Astrocyte of the cerebellum (primary cell): ENCODE measurements at regions not wholly inside any gene's neighbourhood (a gene's known extent, or its start where the extent isn't known, plus 50 kb on each side); places are given as distances from the start of the nearest gene placed in this dataset.

ENCODE experiments used
- DNase-seq: peaks from one replicate; pipeline ENCODE4 v3.0.0-alpha.2; 2011; ENCODE audit warnings: low read depth
- H3K4me3 ChIP-seq: 2 replicates; pipeline ENCODE4 v1.5.1; 2011; ENCODE audit warnings: mild to moderate bottlenecking, low read depth, low read length, moderate library complexity
- in situ Hi-C: cut with HindIII; loops from 2 replicates; pipeline ENCODE4 v1.10.0; 2017; ENCODE audit warnings: low sequenced_read_pairs
- TF ChIP-seq, protein P1 (sequence below): IDR thresholded peaks from 2 replicates; pipeline ENCODE4 v1.5.1; 2012; ENCODE audit warnings: low read length, low read depth, moderate library complexity, mild to moderate bottlenecking; ENCODE audit errors: missing control alignments

DNA sequence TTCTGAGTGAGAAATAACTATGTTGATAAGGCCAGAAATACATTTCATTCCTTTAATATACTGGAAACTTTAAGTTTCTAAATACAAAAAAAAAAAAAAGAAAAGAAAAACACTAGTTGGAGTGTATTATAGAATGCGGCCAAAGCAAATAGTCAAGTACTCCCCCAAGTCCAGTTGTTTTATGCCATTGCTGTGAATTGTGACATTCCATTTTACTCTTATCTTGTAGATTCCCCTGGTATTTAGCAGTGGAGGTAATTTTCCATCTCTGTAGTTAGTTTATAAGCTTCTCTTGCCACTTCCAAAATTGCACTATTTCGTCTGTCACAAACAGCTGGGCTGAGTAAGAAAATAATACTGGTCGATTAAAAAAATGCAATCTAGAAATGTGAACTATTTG, 426.0 kb downstream of the PCDH18 start:
- DNase-seq: no peak
- in situ Hi-C loops: no loop called here
- no peak overlapping the region for H3K4me3 ChIP-seq
- TF ChIP-seq, protein P1, sequence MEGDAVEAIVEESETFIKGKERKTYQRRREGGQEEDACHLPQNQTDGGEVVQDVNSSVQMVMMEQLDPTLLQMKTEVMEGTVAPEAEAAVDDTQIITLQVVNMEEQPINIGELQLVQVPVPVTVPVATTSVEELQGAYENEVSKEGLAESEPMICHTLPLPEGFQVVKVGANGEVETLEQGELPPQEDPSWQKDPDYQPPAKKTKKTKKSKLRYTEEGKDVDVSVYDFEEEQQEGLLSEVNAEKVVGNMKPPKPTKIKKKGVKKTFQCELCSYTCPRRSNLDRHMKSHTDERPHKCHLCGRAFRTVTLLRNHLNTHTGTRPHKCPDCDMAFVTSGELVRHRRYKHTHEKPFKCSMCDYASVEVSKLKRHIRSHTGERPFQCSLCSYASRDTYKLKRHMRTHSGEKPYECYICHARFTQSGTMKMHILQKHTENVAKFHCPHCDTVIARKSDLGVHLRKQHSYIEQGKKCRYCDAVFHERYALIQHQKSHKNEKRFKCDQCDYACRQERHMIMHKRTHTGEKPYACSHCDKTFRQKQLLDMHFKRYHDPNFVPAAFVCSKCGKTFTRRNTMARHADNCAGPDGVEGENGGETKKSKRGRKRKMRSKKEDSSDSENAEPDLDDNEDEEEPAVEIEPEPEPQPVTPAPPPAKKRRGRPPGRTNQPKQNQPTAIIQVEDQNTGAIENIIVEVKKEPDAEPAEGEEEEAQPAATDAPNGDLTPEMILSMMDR: no peak

DNA sequence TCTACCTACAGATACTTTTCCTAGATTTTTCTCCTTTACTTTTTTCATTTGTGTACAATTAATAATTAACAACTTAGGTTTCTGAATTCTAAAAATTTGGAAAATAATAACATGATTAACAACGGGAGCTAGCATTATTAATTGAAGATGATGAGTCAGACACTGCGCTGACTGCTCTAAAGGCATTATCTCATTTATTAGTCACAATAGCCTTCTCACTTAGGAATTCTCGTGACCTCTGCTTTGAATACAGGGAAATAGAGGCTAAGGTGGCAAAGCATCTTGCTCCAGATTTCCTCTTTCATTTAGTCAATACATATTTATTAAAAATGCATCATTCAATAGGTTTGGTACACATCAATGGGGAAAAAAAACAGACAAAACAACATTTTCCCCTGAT, 441.3 kb downstream of the PCDH18 start:
- no peak overlapping the region for H3K4me3 ChIP-seq
- DNase-seq: no peak
- in situ Hi-C loops: no loop called here
- TF ChIP-seq, protein P1: no peak

DNA sequence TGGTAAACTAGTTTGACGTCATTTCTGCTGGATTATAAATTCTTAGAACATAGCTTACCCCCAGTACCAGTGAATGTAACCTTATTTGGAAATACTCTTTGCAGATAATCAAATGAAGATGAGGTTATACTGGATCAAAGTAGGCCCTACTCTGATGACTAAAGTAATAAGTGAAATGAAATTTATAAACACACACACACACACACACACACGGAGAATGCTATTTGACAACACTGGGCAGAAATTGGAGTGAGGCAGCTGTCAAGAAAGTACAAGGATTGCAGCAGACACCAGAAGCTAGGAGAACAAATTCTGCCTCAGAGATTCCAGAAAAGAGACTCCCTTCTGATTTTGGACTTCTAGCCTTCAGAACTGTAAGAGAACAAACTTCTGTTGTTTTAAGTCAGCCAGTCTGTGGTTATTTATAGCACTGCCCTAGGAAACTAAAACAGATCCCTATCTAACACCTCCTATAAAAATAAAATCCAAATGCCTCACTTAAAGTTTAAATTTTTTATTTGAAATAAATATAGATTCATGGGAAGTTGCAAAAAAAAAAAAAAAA, 448.6 kb downstream of the PCDH18 start:
- TF ChIP-seq, protein P1: no peak
- DNase-seq: no peak
- H3K4me3 ChIP-seq: no peak overlapping the region
- in situ Hi-C loops: no loop called here

DNA sequence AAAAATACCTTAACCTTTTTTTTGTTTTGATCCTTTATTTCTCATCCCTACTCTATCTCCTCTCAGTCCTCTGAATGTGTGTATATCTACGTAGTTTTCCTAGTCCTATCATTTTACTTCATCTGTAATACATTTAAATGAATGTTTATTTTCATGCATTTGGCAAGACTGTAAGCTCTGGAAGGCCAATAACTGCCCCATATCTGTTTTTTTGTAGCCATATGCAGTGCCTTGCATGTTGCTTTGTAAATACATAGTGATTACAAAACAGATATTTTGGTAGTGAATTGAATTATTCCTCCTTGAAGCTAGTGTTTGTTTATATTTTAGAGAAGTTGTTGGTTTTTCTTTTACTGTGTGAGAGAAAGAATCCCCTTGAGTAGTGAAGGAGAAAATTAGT, 450.2 kb downstream of the PCDH18 start:
- no peak overlapping the region for H3K4me3 ChIP-seq
- TF ChIP-seq, protein P1: no peak
- no peak for DNase-seq
- in situ Hi-C loops: no loop called here

DNA sequence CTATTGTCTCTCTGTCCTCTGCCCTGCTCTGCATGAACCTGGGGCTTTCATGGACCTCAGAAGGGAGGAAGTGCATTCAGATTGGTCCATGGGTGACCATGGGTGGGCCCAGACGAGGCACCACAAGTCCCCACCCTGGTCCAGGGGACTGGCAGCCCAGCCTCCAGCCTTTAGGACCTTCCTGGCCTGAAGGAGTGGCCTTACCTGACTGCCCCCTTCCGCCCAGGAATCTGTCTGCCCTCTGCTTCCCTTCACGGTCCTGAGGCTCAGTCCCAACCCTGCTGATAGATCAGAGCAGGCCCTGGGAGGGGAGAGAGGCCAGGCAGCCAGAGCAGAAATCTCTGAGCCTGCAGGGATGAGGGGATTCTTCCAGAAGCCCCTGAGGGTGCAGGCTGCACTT, 455.4 kb downstream of the PCDH18 start:
- TF ChIP-seq, protein P1: no peak
- H3K4me3 ChIP-seq: no peak overlapping the region
- no peak for DNase-seq
- in situ Hi-C loops: no loop called here

DNA sequence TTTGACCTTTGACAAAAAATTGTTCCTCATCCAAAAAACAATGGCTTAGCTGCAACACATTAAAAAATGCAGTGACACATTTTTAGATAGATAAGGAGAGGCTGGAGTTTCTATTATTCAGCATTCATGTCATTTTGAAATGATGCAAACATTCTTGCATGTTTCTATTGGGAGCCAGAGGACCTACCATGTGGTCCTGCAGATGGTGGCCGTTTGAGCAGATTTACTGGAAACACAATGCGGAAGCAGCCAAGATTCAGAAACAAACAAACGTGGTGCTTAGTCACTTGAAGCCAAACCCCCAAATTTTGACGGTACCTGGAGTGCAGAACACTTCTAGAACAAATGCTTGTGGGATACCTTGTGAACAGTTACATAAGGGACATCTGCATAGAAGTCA, 456.7 kb downstream of the PCDH18 start:
- H3K4me3 ChIP-seq: no peak overlapping the region
- in situ Hi-C loops: no loop called here
- TF ChIP-seq, protein P1: no peak
- DNase-seq: no peak

DNA sequence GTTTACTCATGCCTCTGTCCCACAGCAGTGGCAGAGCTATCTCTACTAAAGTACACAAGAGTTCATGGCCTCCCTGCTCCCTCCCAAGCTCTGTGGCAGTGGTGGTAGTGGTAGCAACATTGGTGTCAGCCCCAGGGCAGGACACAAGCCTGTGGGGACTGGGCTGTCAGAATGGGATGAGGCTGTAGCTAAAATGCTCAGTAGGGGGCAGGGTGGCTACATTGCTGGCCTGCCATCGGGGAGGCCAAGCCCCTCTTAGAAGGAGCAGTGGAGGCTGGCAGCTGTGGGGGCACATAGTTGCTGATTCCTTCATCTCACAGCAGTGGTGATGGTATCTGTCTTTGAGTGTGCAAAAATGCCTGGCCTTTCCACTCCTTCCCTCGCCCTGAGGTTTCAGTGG, 461.7 kb downstream of the PCDH18 start:
- H3K4me3 ChIP-seq: no peak overlapping the region
- DNase-seq: no peak
- TF ChIP-seq, protein P1: no peak
- in situ Hi-C loops: no loop called here
